NCI-H2227 (cell line): ENCODE measurements at regions not wholly inside any gene's neighbourhood (a gene's known extent, or its start where the extent isn't known, plus 50 kb on each side); places are given as distances from the start of the nearest gene placed in this dataset.
A peak's percentile ranks its signal among the peaks of the same experiment; 100 is the strongest.
"Not testable (repeated sequence)": the region's sequence is repeated elsewhere in the genome, so short reads cannot be mapped to it uniquely, and the experiment has no call there.

Source experiments
- DNase-seq: peaks from one replicate; lab custom pipeline; 2025; ENCODE audit not compliant: unreplicated experiment; lab: John Stamatoyannopoulos, UW

- DNase-seq, result no peak
These were observed 84.1 kb upstream of the RGPD4 start for GRCh38 chr2:107742460-107743027.

- DNase-seq, result no peak
These were observed 83.4 kb upstream of the RGPD4 start for GRCh38 chr2:107743274-107743673.

DNA sequence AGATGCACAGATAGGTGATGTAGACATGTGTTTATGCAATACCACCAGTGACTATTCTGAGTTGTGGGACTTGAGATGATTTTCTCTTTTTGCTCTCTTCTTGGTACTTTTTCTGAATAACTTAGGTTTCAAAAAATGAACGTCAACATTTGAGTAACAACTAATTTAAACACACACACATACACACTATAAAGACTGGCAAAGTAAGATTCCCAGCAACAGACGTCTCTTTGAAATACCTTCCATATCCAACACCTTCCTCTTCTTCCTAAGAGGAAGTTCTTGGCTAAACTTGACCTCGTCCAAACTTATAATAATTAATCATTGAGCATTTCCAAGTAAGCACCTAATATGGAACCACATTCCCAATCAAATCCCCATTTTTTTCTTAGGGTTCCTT is 81.6 kb upstream of the RGPD4 start:
- no peak for DNase-seq

DNA sequence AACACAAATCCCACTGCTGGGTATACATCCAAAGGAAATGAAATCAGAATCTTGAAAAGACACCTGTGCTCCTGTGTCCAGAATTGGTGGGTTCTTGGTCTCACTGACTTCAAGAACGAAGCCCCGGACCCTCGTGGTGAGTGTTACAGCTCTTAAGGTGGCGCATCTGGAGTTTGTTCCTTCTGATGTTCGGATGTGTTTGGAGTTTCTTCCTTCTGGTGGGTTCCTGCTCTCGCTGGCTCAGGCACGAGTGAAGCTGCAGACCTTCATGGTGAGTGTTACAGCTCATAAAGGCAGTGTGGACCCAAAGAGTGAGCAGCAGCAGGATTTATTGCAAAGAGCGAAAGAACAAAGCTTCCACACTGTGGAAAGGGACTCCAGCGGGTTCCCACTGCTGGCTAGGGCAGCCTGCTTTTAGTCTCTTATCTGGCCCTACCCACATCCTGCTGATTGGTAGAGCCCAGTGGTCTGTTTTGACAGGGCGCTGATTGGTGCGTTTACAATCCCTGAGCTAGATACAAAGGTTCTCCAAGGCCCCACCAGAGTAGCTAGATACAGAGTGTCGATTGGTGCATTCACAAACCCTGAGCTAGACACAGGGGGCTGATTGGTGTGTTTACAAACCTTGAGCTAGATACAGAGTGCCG is 80.0 kb upstream of the RGPD4 start:
- DNase-seq, result not testable (repeated sequence)

GRCh38 chr2:107747199-107747963 is 79.3 kb upstream of the RGPD4 start:
- peak; percentile 21 for DNase-seq

GRCh38 chr2:107747964-107748583 is 78.6 kb upstream of the RGPD4 start:
- DNase-seq, result peak; percentile 54

DNA sequence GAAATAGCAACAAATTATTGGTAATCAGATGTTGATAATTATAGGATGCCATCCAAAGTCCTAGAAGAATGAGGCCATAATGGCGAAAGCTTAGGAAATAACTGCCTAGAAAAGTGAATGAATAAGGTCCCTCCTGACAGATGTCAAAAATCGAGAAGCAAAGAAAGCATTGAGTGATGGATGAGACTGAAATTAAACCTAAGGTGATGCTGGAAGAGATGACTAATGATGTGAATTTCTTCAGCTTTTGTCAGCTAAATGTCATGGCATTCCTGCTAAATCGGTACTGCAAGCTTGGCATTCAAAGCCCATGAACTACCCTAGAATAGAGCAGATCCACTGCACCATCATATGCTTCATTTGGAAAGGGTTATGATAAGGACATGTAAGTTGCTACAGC is 74.8 kb upstream of the RGPD4 start:
- DNase-seq, result no peak

DNA sequence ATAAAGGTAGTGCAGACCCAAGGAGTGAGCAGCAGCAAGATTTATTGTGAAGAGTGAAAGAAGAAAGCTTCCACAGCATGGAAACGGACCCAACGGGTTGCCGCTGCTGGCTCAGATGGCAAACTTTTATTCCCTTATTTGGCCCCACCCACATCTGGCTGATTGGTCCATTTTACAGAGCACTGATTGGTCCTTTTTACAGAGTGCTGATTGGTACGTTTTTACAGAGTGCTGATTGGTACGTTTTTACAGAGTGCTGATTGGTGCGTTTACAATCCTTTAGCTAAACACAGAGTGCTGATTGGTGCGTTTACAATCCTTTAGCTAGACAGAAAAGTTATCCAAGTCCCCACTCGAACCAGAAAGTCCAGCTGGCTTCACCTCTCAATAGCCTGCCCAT is 72.9 kb upstream of the RGPD4 start:
- DNase-seq, result not testable (repeated sequence)

GRCh38 chr2:107757223-107757622 is 69.5 kb upstream of the RGPD4 start:
- no peak for DNase-seq

GRCh38 chr2:107760620-107761364 is 65.9 kb upstream of the RGPD4 start:
- DNase-seq, result no peak

- DNase-seq, result no peak
These were observed 54.3 kb upstream of the RGPD4 start for GRCh38 chr2:107772353-107772752.

GRCh38 chr2:107775211-107775610 is 51.5 kb upstream of the RGPD4 start:
- no peak for DNase-seq

- DNase-seq, result no peak
These were observed 50.9 kb upstream of the RGPD4 start for GRCh38 chr2:107775791-107776190.

DNA sequence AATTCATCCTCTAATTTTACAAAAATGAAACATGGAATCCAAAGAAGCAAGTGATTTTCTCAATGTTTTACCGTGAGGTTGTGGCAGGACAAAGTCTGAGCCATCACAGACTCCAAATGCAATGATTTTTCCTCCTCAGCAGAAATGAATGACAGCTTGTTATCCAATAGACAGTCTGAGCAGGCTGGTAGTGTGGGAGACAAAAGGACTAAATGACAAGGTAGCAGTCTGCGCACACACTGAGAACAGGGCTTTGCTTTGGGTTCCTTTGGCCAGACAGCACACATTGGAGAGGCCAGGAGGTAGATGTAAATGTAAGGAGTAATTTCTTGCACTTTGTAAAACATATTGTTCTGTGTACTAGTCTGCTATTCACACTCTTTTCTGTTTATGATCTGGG is 50.3 kb upstream of the RGPD4 start:
- DNase-seq, result no peak
